DOHH2 (cell line): ENCODE measurements at regions not wholly inside any gene's neighbourhood (a gene's known extent, or its start where the extent isn't known, plus 50 kb on each side); places are given as distances from the start of the nearest gene placed in this dataset.

Experiments
- EZH2phosphoT487 ChIP-seq: fragments of 200-600 bp; sonication (generic); IDR thresholded peaks from 2 replicates; pipeline ENCODE4 v1.6.1; 2017; ENCODE audit warnings: borderline replicate concordance, mild to moderate bottlenecking, antibody characterized with exemption, low read length, moderate library complexity, mixed read lengths
- TF ChIP-seq, protein P1 (sequence below): fragments of 200-600 bp; sonication (generic); IDR thresholded peaks from one replicate; pipeline ENCODE4 v1.5.1; 2014; ENCODE audit warnings: antibody characterized with exemption, mild to moderate bottlenecking, low read depth, low read length; ENCODE audit not compliant: poor library complexity, severe bottlenecking

DNA sequence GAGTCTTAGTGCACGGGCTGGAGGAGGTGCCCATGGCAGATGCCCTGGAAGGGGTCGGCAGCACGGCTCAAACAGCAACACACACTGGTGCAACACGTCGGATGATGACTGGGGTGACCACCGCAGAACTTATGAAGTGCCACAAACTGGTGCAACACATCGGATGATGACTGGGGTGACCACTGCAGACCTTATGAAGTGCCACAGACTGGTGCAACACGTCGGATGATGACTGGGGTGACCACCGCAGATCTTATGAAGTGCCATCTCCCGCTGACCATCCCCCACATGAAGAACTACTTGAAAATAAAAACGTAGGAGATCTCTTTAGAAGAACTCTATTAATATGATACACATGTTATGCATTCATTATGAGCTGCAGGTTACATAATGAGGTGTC, 218.3 kb downstream of the TBXT start:
- TF ChIP-seq, protein P1, sequence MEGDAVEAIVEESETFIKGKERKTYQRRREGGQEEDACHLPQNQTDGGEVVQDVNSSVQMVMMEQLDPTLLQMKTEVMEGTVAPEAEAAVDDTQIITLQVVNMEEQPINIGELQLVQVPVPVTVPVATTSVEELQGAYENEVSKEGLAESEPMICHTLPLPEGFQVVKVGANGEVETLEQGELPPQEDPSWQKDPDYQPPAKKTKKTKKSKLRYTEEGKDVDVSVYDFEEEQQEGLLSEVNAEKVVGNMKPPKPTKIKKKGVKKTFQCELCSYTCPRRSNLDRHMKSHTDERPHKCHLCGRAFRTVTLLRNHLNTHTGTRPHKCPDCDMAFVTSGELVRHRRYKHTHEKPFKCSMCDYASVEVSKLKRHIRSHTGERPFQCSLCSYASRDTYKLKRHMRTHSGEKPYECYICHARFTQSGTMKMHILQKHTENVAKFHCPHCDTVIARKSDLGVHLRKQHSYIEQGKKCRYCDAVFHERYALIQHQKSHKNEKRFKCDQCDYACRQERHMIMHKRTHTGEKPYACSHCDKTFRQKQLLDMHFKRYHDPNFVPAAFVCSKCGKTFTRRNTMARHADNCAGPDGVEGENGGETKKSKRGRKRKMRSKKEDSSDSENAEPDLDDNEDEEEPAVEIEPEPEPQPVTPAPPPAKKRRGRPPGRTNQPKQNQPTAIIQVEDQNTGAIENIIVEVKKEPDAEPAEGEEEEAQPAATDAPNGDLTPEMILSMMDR, result no peak
- TF ChIP-seq EZH2phosphoT487, result no peak
